DND-41 (cell line): ENCODE measurements at regions not wholly inside any gene's neighbourhood (a gene's known extent, or its start where the extent isn't known, plus 50 kb on each side); places are given as distances from the start of the nearest gene placed in this dataset.

Source experiments
- EZH2 ChIP-seq: IDR thresholded peaks from 3 replicates; pipeline ENCODE4 v1.6.1; 2012; ENCODE audit warnings: borderline replicate concordance, low read depth, mild to moderate bottlenecking, moderate library complexity, low read length, inconsistent platforms; ENCODE audit not compliant: severe bottlenecking
- TF ChIP-seq, protein P1 (sequence below): IDR thresholded peaks from 2 replicates; pipeline ENCODE4 v1.5.1; 2012; ENCODE audit warnings: borderline replicate concordance, low read length, moderate library complexity, mild to moderate bottlenecking; ENCODE audit not compliant: poor library complexity, severe bottlenecking; ENCODE audit errors: extremely low read depth

DNA sequence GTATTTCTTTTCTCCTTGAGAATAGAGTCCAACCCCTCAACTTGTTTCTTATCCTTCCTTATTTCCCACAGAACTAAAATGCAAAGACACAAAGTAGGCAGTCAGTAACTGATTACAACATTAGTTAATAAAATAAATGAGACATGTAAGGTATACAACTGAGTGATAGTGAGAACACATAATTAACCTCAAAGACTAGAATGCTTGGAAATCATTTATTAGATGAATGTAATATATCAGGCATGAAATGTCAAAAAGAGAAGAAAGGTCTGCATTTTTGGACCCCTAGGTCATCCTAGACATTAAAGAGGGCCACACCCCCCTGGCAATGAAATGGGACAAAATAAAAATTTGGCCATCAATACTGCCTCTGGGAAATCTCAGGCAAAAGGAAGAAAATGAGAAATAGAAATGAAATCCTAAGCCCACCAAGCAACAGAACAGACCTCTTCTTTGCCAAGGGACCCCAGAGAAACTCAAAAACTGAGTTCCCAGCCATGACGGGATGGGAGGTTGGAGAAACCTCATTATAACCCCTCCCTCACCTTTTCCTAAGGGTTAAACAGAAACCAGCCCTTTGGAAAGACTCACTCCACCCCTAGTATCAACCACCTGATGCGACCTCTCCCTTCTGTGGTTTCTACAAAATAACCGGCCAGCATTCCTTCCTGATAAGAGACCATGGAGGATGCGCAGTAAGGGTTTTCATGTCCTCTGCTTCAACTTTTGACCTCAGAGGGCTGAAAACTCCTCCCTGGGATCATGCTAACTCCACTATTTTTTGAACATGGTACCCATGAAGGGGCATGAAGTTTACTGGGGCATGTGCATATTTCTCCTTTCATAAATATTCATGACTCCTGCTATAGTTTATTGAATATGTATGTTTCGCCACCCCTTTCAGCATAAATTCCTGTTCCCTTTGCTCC lies 90.0 kb upstream of the EXOC1L start:
- TF ChIP-seq, protein P1, sequence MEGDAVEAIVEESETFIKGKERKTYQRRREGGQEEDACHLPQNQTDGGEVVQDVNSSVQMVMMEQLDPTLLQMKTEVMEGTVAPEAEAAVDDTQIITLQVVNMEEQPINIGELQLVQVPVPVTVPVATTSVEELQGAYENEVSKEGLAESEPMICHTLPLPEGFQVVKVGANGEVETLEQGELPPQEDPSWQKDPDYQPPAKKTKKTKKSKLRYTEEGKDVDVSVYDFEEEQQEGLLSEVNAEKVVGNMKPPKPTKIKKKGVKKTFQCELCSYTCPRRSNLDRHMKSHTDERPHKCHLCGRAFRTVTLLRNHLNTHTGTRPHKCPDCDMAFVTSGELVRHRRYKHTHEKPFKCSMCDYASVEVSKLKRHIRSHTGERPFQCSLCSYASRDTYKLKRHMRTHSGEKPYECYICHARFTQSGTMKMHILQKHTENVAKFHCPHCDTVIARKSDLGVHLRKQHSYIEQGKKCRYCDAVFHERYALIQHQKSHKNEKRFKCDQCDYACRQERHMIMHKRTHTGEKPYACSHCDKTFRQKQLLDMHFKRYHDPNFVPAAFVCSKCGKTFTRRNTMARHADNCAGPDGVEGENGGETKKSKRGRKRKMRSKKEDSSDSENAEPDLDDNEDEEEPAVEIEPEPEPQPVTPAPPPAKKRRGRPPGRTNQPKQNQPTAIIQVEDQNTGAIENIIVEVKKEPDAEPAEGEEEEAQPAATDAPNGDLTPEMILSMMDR, result no peak
- TF ChIP-seq EZH2, result no peak
